Body of pancreas (tissue), 4 donors: ENCODE measurements at regions not wholly inside any gene's neighbourhood (a gene's known extent, or its start where the extent isn't known, plus 50 kb on each side); places are given as distances from the start of the nearest gene placed in this dataset.

Experiments used
- POLR2A ChIP-seq, 3 donors: fragments of 450-650 bp; IDR thresholded peaks; one replicate each; pipeline ENCODE4 v1.6.1; 2016; ENCODE audit warnings: antibody characterized with exemption in 3 of 3, mild to moderate bottlenecking in 2 of 3
- TF ChIP-seq, protein P1 (sequence below), 7 experiments: fragments of 450-650 bp in 4 of 7; fragments of 200-600 bp in 3 of 7; sonication (generic) in 3 of 7; IDR thresholded peaks; one replicate each; pipeline ENCODE4 v1.5.1; 2016 to 2019; ENCODE audit warnings: antibody characterized with exemption in 7 of 7

DNA sequence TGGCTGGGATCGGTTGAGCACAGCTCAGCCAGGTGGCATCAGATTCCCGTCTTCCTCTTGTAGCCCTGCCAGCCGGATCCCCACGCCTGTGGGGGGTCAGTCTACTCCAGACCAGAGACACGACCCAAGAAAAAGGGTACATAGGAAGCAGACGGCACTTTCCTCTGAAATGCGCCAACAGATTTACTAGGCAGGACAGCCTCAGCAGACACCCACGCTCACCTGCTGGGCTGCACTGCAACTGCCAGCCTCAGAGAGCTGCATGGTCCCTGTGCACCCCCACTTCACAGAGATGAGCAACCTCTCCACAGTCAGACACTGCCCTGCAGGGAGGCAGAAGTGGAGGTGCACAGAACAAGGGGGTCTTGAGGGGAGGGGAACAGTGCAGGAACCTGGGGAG, 75.7 kb upstream of the OTOS start:
- TF ChIP-seq, protein P1, sequence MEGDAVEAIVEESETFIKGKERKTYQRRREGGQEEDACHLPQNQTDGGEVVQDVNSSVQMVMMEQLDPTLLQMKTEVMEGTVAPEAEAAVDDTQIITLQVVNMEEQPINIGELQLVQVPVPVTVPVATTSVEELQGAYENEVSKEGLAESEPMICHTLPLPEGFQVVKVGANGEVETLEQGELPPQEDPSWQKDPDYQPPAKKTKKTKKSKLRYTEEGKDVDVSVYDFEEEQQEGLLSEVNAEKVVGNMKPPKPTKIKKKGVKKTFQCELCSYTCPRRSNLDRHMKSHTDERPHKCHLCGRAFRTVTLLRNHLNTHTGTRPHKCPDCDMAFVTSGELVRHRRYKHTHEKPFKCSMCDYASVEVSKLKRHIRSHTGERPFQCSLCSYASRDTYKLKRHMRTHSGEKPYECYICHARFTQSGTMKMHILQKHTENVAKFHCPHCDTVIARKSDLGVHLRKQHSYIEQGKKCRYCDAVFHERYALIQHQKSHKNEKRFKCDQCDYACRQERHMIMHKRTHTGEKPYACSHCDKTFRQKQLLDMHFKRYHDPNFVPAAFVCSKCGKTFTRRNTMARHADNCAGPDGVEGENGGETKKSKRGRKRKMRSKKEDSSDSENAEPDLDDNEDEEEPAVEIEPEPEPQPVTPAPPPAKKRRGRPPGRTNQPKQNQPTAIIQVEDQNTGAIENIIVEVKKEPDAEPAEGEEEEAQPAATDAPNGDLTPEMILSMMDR (IDR thresholded peaks at IDR 0.05): no peak
- no peak for TF ChIP-seq POLR2A (IDR thresholded peaks at IDR 0.05)
